H9 (cell line): ENCODE measurements at regions not wholly inside any gene's neighbourhood (a gene's known extent, or its start where the extent isn't known, plus 50 kb on each side); places are given as distances from the start of the nearest gene placed in this dataset.

Experiments used
- DNase-seq: peaks from one replicate; pipeline ENCODE4 v3.0.0-alpha.2; 2017
- H2AFZ ChIP-seq: one replicate; pipeline ENCODE4 v1.6.1; 2013; ENCODE audit warnings: mild to moderate bottlenecking, low read length, control low read depth, moderate library complexity
- H2AK5ac ChIP-seq: 2 replicates; pipeline ENCODE4 v1.6.1; 2013; ENCODE audit warnings: low read length, control low read depth, mixed read lengths; ENCODE audit not compliant: insufficient read length
- H2BK120ac ChIP-seq: one replicate; pipeline ENCODE4 v1.6.1; 2013; ENCODE audit warnings: low read depth, mild to moderate bottlenecking, low read length, control low read depth, inconsistent platforms; ENCODE audit not compliant: poor library complexity, severe bottlenecking
- H2BK12ac ChIP-seq: 2 replicates; pipeline ENCODE4 v1.6.1; 2013; ENCODE audit warnings: low read length, control low read depth, mixed read lengths, low read depth; ENCODE audit not compliant: insufficient read length
- H2BK15ac ChIP-seq: 2 replicates; pipeline ENCODE4 v1.6.1; 2013; ENCODE audit warnings: low read depth, low read length, control low read depth
- H2BK20ac ChIP-seq: one replicate; pipeline ENCODE4 v1.6.1; 2013; ENCODE audit warnings: low read depth, mild to moderate bottlenecking, low read length, control low read depth, inconsistent platforms; ENCODE audit not compliant: poor library complexity, severe bottlenecking
- H2BK5ac ChIP-seq: 2 replicates; pipeline ENCODE4 v1.6.1; 2013; ENCODE audit warnings: low read length, control low read depth, mixed read lengths; ENCODE audit not compliant: insufficient read length
- H3K14ac ChIP-seq: 2 replicates; pipeline ENCODE4 v1.6.1; 2013; ENCODE audit warnings: low read length, control low read depth; ENCODE audit not compliant: insufficient read depth
- H3K18ac ChIP-seq: 2 replicates; pipeline ENCODE4 v1.6.1; 2013; ENCODE audit warnings: low read depth, mild to moderate bottlenecking, mixed read lengths, low read length, control low read depth; ENCODE audit not compliant: insufficient read length
- H3K23ac ChIP-seq: 2 replicates; pipeline ENCODE4 v1.6.1; 2013; ENCODE audit warnings: low read length, control low read depth, mixed read lengths, low read depth; ENCODE audit not compliant: insufficient read length
- H3K23me2 ChIP-seq: 2 replicates; pipeline ENCODE4 v1.6.1; 2013; ENCODE audit warnings: low read depth, mild to moderate bottlenecking, mixed read lengths, low read length, control low read depth; ENCODE audit not compliant: insufficient read length, poor library complexity, severe bottlenecking
- H3K27ac ChIP-seq: 2 replicates; pipeline ENCODE4 v1.5.1; 2013; ENCODE audit warnings: low read length, control low read depth, mixed read lengths, low read depth; ENCODE audit not compliant: insufficient read length
- H3K27me3 ChIP-seq: 2 replicates; pipeline ENCODE4 v1.6.1; 2013; ENCODE audit warnings: low read length, control low read depth, inconsistent platforms; ENCODE audit not compliant: insufficient read depth
- H3K4ac ChIP-seq: 2 replicates; pipeline ENCODE4 v1.6.1; 2013; ENCODE audit warnings: low read depth, mild to moderate bottlenecking, control low read depth, inconsistent platforms, low read length, moderate library complexity
- H3K4me1 ChIP-seq: 2 replicates; pipeline ENCODE4 v1.6.1; 2013; ENCODE audit warnings: low read length, control low read depth, inconsistent platforms; ENCODE audit not compliant: insufficient read depth
- H3K4me2 ChIP-seq: 2 replicates; pipeline ENCODE4 v1.6.1; 2013; ENCODE audit warnings: low read length, control low read depth, mixed read lengths; ENCODE audit not compliant: insufficient read length, insufficient read depth
- H3K56ac ChIP-seq: 2 replicates; pipeline ENCODE4 v1.6.1; 2013; ENCODE audit warnings: low read depth, mild to moderate bottlenecking, mixed read lengths, low read length, control low read depth; ENCODE audit not compliant: insufficient read length
- H3K79me1 ChIP-seq: 2 replicates; pipeline ENCODE4 v1.6.1; 2013; ENCODE audit warnings: low read depth, mild to moderate bottlenecking, moderate library complexity, low read length, control low read depth, inconsistent platforms; ENCODE audit not compliant: insufficient read depth, poor library complexity, severe bottlenecking
- H3K79me2 ChIP-seq: 2 replicates; pipeline ENCODE4 v1.6.1; 2013; ENCODE audit warnings: low read length, control low read depth, inconsistent platforms; ENCODE audit not compliant: insufficient read depth
- H3K9ac ChIP-seq: 2 replicates; pipeline ENCODE4 v1.6.1; 2013; ENCODE audit warnings: low read length, control low read depth, mixed read lengths; ENCODE audit not compliant: insufficient read length; ENCODE audit errors: extremely low read depth
- H3K9me3 ChIP-seq: one replicate; pipeline ENCODE4 v1.6.1; 2013; ENCODE audit warnings: low read depth, low read length, inconsistent platforms; ENCODE audit not compliant: control insufficient read depth
- H3T11ph ChIP-seq: one replicate; pipeline ENCODE4 v1.6.1; 2013; ENCODE audit warnings: mild to moderate bottlenecking, low read length, control low read depth, inconsistent platforms
- H4K20me1 ChIP-seq: one replicate; pipeline ENCODE4 v1.6.1; 2013; ENCODE audit not compliant: control insufficient read depth, insufficient read length, insufficient read depth
- H4K5ac ChIP-seq: 2 replicates; pipeline ENCODE4 v1.6.1; 2013; ENCODE audit warnings: low read depth, mild to moderate bottlenecking, mixed read lengths, low read length, control low read depth; ENCODE audit not compliant: insufficient read length
- H4K8ac ChIP-seq: replicated peaks from 2 replicates; pipeline ENCODE4 v1.6.1; 2013; ENCODE audit warnings: low read length, control low read depth, mixed read lengths, low read depth; ENCODE audit not compliant: insufficient read length
- H4K91ac ChIP-seq: 2 replicates; pipeline ENCODE4 v1.6.1; 2013; ENCODE audit warnings: low read depth, mild to moderate bottlenecking, moderate library complexity, mixed read lengths, low read length, control low read depth; ENCODE audit not compliant: insufficient read length
- H3K27ac Mint-ChIP-seq, 3 experiments: 2 replicates in 2 of 3; 3 replicates in 1 of 3; pipeline ENCODE4 v1.8.0; 2020 to 2021; ENCODE audit warnings: mixed read lengths in 3 of 3, mild to moderate bottlenecking in 1 of 3, moderate library complexity in 1 of 3
- H3K27me3 Mint-ChIP-seq: 2 replicates; pipeline ENCODE4 v1.8.0; 2021; ENCODE audit warnings: low read depth, mild to moderate bottlenecking, moderate library complexity, mixed read lengths
- H3K36me3 Mint-ChIP-seq, 3 experiments: 2 replicates in 2 of 3; 3 replicates in 1 of 3; pipeline ENCODE4 v1.8.0; 2020 to 2021; ENCODE audit warnings: low read depth in 3 of 3, mixed read lengths in 3 of 3; ENCODE audit not compliant: insufficient read depth in 1 of 3
- H3K4me1 Mint-ChIP-seq, 2 experiments: 2 replicates each; pipeline ENCODE4 v1.8.0; 2020; ENCODE audit warnings: mixed read lengths in 2 of 2
- H3K4me3 Mint-ChIP-seq, 2 experiments: 2 replicates in 1 of 2; 3 replicates in 1 of 2; pipeline ENCODE4 v1.8.0; 2020 to 2021; ENCODE audit warnings: mild to moderate bottlenecking in 2 of 2, mixed read lengths in 2 of 2, moderate library complexity in 1 of 2
- H3K9me3 Mint-ChIP-seq, 2 experiments: 2 replicates in 1 of 2; 3 replicates in 1 of 2; pipeline ENCODE4 v1.8.0; 2020; ENCODE audit warnings: mild to moderate bottlenecking in 2 of 2, mixed read lengths in 2 of 2, moderate library complexity in 1 of 2
- CTCF ChIP-seq: fragments of 200-600 bp; sonication (generic); conservative IDR thresholded peaks from 3 replicates; pipeline ENCODE4 v1.8.0; 2021; ENCODE audit warnings: antibody characterized with exemption, mild to moderate bottlenecking
- WGBS: extraction: QIAGEN DNeasy Blood & Tissue Kit; methylation state at CpG from one replicate; pipeline ENCODE4 v1.1.7; 2013; ENCODE audit warnings: missing lambda C conversion rate, low lambda C conversion rate, mixed read lengths; ENCODE audit not compliant: insufficient read length; ENCODE audit errors: extremely low coverage; 5-methylcytosine and 5-hydroxymethylcytosine counted together

GRCh38 chr9:86549401-86549811 lies 195.2 kb upstream of the TUT7 start:
- no CpG with 5 or more reads among the region's 2 CpGs for WGBS
- Histone ChIP-seq H3K14ac (no peak overlapping the region), H2BK15ac (no peak overlapping the region), H3K18ac (no peak overlapping the region), H3K4me1 (peaks cover 10% of the 10 kb centered on the region; the same call in 1 of the 2 replicates), H2BK5ac (no peak overlapping the region), H3K4me2 (no peak overlapping the region), H3K4ac (no peak overlapping the region), H3K9ac (no peak overlapping the region), H3K23me2 (no peaks in the 10 kb centered on the region), H3K27me3 (no peaks in the 10 kb centered on the region), H3K79me1 (no peaks in the 10 kb centered on the region), H3K27ac (no peak overlapping the region), H3K9me3 (no peaks in the 10 kb centered on the region), H4K20me1 (no peaks in the 10 kb centered on the region), H3T11ph (no peak overlapping the region), H3K79me2 (no peaks in the 10 kb centered on the region), H4K91ac (no peak overlapping the region), H4K8ac (no peak overlapping the region), H2BK120ac (no peak overlapping the region), H3K23ac (no peak overlapping the region), H2AK5ac (no peak overlapping the region), H4K5ac (no peak overlapping the region), H2AFZ (no peak overlapping the region), H2BK20ac (no peak overlapping the region), H3K56ac (no peak overlapping the region), H2BK12ac (no peak overlapping the region)
- Mint-ChIP-seq H3K36me3 (no peaks in the 10 kb centered on the region), H3K4me1 (peaks cover 26 to 30% of the 10 kb centered on the region in 2 experiments), H3K27ac (no peak overlapping the region), H3K27me3 (no peaks in the 10 kb centered on the region; the same call in 1 of the 2 replicates), H3K9me3 (no peaks in the 10 kb centered on the region; a peak in 1 of 5 replicates), H3K4me3 (no peak overlapping the region)
- no peak for TF ChIP-seq CTCF
- no peak for DNase-seq
